Testis (tissue), 2 donors: ENCODE measurements at regions not wholly inside any gene's neighbourhood (a gene's known extent, or its start where the extent isn't known, plus 50 kb on each side); places are given as distances from the start of the nearest gene placed in this dataset.

ENCODE experiments used
- POLR2A ChIP-seq: fragments of 450-650 bp; IDR thresholded peaks from one replicate; pipeline ENCODE4 v1.6.1; 2017; ENCODE audit warnings: antibody characterized with exemption, mild to moderate bottlenecking, moderate library complexity
- TF ChIP-seq, protein P1 (sequence below), 3 experiments: fragments of 450-650 bp in 2 of 3; fragments of 200-600 bp in 1 of 3; sonication (generic) in 1 of 3; IDR thresholded peaks; one replicate each; pipeline ENCODE4 v1.5.1; 2016 to 2019; ENCODE audit warnings: antibody characterized with exemption in 3 of 3, mild to moderate bottlenecking in 2 of 3, moderate library complexity in 1 of 3

DNA sequence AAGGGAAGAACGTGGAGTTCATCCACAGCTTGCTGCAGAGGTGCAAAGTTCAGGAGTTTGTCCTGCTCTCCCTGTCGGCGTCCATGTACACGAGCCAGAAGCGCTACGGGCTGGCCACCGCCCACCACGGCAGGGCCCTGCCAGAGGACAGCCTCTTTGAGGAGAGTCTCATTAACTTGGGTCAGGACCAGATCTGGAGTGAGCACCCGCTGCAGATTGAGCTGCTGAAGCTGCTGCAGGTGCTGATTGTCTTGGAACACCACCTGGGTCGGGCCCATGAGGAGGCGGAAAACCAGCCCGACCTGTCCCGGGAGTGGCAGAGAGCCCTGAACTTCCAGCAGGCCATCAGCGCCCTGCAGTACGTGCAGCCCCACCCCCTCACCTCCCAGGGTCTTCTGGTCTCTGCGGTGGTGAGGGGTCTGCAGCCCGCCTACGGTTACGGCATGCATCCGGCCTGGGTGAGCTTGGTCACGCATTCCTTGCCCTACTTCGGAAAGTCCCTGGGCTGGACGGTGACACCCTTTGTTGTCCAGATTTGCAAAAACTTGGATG lies 73.8 kb upstream of the MORC3 start:
- TF ChIP-seq, protein P1, sequence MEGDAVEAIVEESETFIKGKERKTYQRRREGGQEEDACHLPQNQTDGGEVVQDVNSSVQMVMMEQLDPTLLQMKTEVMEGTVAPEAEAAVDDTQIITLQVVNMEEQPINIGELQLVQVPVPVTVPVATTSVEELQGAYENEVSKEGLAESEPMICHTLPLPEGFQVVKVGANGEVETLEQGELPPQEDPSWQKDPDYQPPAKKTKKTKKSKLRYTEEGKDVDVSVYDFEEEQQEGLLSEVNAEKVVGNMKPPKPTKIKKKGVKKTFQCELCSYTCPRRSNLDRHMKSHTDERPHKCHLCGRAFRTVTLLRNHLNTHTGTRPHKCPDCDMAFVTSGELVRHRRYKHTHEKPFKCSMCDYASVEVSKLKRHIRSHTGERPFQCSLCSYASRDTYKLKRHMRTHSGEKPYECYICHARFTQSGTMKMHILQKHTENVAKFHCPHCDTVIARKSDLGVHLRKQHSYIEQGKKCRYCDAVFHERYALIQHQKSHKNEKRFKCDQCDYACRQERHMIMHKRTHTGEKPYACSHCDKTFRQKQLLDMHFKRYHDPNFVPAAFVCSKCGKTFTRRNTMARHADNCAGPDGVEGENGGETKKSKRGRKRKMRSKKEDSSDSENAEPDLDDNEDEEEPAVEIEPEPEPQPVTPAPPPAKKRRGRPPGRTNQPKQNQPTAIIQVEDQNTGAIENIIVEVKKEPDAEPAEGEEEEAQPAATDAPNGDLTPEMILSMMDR (IDR thresholded peaks at IDR 0.05), result no peak
- no peak for TF ChIP-seq POLR2A
